Upper lobe of left lung (tissue), 4 donors: ENCODE measurements at regions not wholly inside any gene's neighbourhood (a gene's known extent, or its start where the extent isn't known, plus 50 kb on each side); places are given as distances from the start of the nearest gene placed in this dataset.

ENCODE experiments used
- CTCF ChIP-seq, 6 experiments: fragments of 450-650 bp in 4 of 6; fragments of 200-600 bp in 2 of 6; sonication (generic) in 2 of 6; IDR thresholded peaks; one replicate each; pipeline ENCODE4 v1.5.1; 2016 to 2019; ENCODE audit warnings: antibody characterized with exemption in 6 of 6
- EP300 ChIP-seq, 4 donors: sonication (generic); formaldehyde crosslinking; IDR thresholded peaks; one replicate each; pipeline ENCODE4 v1.5.1; 2017; ENCODE audit warnings: antibody characterized with exemption in 4 of 4, control low read depth in 2 of 4
- POLR2A ChIP-seq, 4 donors: fragments of 450-650 bp; IDR thresholded peaks; one replicate each; pipeline ENCODE4 v1.5.1; 2016 to 2017; ENCODE audit warnings: antibody characterized with exemption in 4 of 4, mild to moderate bottlenecking in 2 of 4
- POLR2AphosphoS5 ChIP-seq, 2 donors: sonication (generic); formaldehyde crosslinking; IDR thresholded peaks; one replicate each; pipeline ENCODE4 v1.5.1; 2017; ENCODE audit warnings: antibody characterized with exemption in 2 of 2

GRCh38 chr3:95394286-95394685, 1331.4 kb downstream of the NSUN3 start:
- TF ChIP-seq CTCF (IDR thresholded peaks at IDR 0.05): no peak
- TF ChIP-seq POLR2AphosphoS5 (IDR thresholded peaks at IDR 0.05): no peak
- TF ChIP-seq POLR2A (IDR thresholded peaks at IDR 0.05): no peak
- no peak for TF ChIP-seq EP300 (IDR thresholded peaks at IDR 0.05)
